H1 (cell line): ENCODE measurements at regions not wholly inside any gene's neighbourhood (a gene's known extent, or its start where the extent isn't known, plus 50 kb on each side); places are given as distances from the start of the nearest gene placed in this dataset.

ENCODE experiments used
- CTCF ChIA-PET: fragments of 300-600 bp; sonication (Branson Sonifier 250); formaldehyde crosslinking; loops from one replicate; lab custom pipeline; 2021; ENCODE audit not compliant: partially characterized antibody; lab: Charles Lee
- POLR2A ChIA-PET: fragments of 300-600 bp; sonication (Branson Sonifier 250); formaldehyde crosslinking; loops from one replicate; lab custom pipeline; 2021; ENCODE audit warnings: inconsistent platforms; ENCODE audit not compliant: partially characterized antibody; lab: Charles Lee
- DNase-seq, 2 experiments: peaks; one replicate each; pipeline versions ENCODE4 v3.0.0 to v3.0.0-alpha.2; 2010 to 2022; ENCODE audit warnings: low spot score in 2 of 2, low read depth in 1 of 2, mixed read lengths in 1 of 2
- FAIRE-seq: peaks from 2 replicates; lab custom pipeline; 2011; peaks lifted over from hg19 to GRCh38; lab: Jason Lieb, UNC
- H2AFZ ChIP-seq: 2 replicates; pipeline ENCODE4 v1.8.1; 2012; ENCODE audit warnings: low read length, inconsistent platforms
- H2AK5ac ChIP-seq: 2 replicates; pipeline ENCODE4 v1.6.1; 2013; ENCODE audit warnings: low read depth, low read length
- H2BK120ac ChIP-seq: replicated peaks from 2 replicates; pipeline ENCODE3; 2013; ENCODE audit warnings: low read depth, low read length, inconsistent platforms
- H2BK12ac ChIP-seq: 2 replicates; pipeline ENCODE4 v1.6.1; 2013; ENCODE audit warnings: low read depth, low read length
- H2BK15ac ChIP-seq: 2 replicates; pipeline ENCODE4 v1.6.1; 2013; ENCODE audit warnings: low read length
- H2BK20ac ChIP-seq: 2 replicates; pipeline ENCODE4 v1.6.1; 2013; ENCODE audit warnings: low read length
- H2BK5ac ChIP-seq: 2 replicates; pipeline ENCODE4 v1.6.1; 2013; ENCODE audit warnings: low read depth, low read length
- H3K14ac ChIP-seq: 2 replicates; pipeline ENCODE4 v1.6.1; 2013; ENCODE audit warnings: inconsistent platforms; ENCODE audit not compliant: insufficient read length
- H3K18ac ChIP-seq: 2 replicates; pipeline ENCODE4 v1.6.1; 2013; ENCODE audit warnings: low read length; ENCODE audit errors: extremely low read depth
- H3K23ac ChIP-seq: 2 replicates; pipeline ENCODE4 v1.6.1; 2013; ENCODE audit warnings: inconsistent platforms; ENCODE audit not compliant: insufficient read length
- H3K23me2 ChIP-seq: 2 replicates; pipeline ENCODE4 v1.6.1; 2013; ENCODE audit warnings: low read depth, low read length
- H3K27ac ChIP-seq: 2 replicates; pipeline ENCODE4 v1.6.1; 2011; ENCODE audit warnings: low read depth, low read length, inconsistent platforms
- H3K27me3 ChIP-seq, 4 experiments: replicated peaks in 1 of 4; 1 replicate in 1 of 4; 2 replicates in 3 of 4; pipeline versions ENCODE4 v1.6.1 to v1.8.1; 2011 to 2013; ENCODE audit warnings: low read length in 3 of 4, mild to moderate bottlenecking in 3 of 4, inconsistent platforms in 2 of 4, mixed read lengths in 2 of 4, moderate library complexity in 1 of 4; ENCODE audit not compliant: control insufficient read depth in 3 of 4, insufficient read depth in 3 of 4; ENCODE audit errors: extremely low read depth in 1 of 4
- H3K36me3 ChIP-seq, 4 experiments: 2 replicates each; pipeline versions ENCODE4 v1.6.1 to v1.8.1; 2011 to 2013; ENCODE audit warnings: mild to moderate bottlenecking in 4 of 4, low read length in 3 of 4, moderate library complexity in 2 of 4, control low read depth in 1 of 4, inconsistent platforms in 1 of 4; ENCODE audit not compliant: insufficient read depth in 4 of 4, control insufficient read depth in 2 of 4
- H3K4ac ChIP-seq: replicated peaks from 2 replicates; pipeline ENCODE3; 2013; ENCODE audit warnings: low read length, low read depth, mixed read lengths, inconsistent platforms; ENCODE audit not compliant: insufficient read length
- H3K4me1 ChIP-seq, 4 experiments: replicated peaks in 1 of 4; 1 replicate in 1 of 4; 2 replicates in 3 of 4; pipeline versions ENCODE4 v1.6.1 to v1.8.1; 2011 to 2013; ENCODE audit warnings: low read length in 3 of 4, inconsistent platforms in 2 of 4, mixed read lengths in 1 of 4; ENCODE audit not compliant: insufficient read depth in 4 of 4, control insufficient read depth in 3 of 4
- H3K4me2 ChIP-seq, 2 experiments: 2 replicates each; pipeline versions ENCODE4 v1.6.1 to v1.8.1; 2011 to 2013; ENCODE audit warnings: low read depth in 2 of 2, low read length in 2 of 2, control low read depth in 1 of 2, inconsistent platforms in 1 of 2, mild to moderate bottlenecking in 1 of 2; ENCODE audit not compliant: insufficient read depth in 1 of 2
- H3K4me3 ChIP-seq, 4 experiments: fragments of 200-600, 300-600 bp in 1 of 4; sonication (generic), shearing (Covaris generic), sonication (Bioruptor Twin) in 1 of 4; 2 replicates each; pipeline versions ENCODE4 v1.5.1 to v1.8.1; 2011 to 2016; ENCODE audit warnings: low read length in 4 of 4, low read depth in 3 of 4, control low read depth in 2 of 4, inconsistent platforms in 2 of 4, mild to moderate bottlenecking in 2 of 4, mixed read lengths in 1 of 4, moderate library complexity in 1 of 4; ENCODE audit not compliant: insufficient read depth in 2 of 4; ENCODE audit errors: extremely low read depth in 1 of 4
- H3K56ac ChIP-seq: replicated peaks from 2 replicates; pipeline ENCODE3; 2013; ENCODE audit warnings: low read depth, mild to moderate bottlenecking, mixed read lengths, low read length, inconsistent platforms; ENCODE audit not compliant: insufficient read length
- H3K79me1 ChIP-seq: 2 replicates; pipeline ENCODE4 v1.6.1; 2013; ENCODE audit warnings: low read depth, low read length, control low read depth
- H3K79me2 ChIP-seq, 2 experiments: 2 replicates each; pipeline versions ENCODE4 v1.6.1 to v1.8.1; 2012 to 2013; ENCODE audit warnings: low read length in 2 of 2, mild to moderate bottlenecking in 2 of 2, inconsistent platforms in 1 of 2; ENCODE audit not compliant: insufficient read depth in 2 of 2, control insufficient read depth in 1 of 2
- H3K9ac ChIP-seq, 4 experiments: replicated peaks in 1 of 4; 1 replicate in 1 of 4; 2 replicates in 3 of 4; pipeline versions ENCODE4 v1.6.1 to v1.8.1; 2011 to 2013; ENCODE audit warnings: low read depth in 3 of 4, low read length in 3 of 4, control low read depth in 2 of 4, mild to moderate bottlenecking in 2 of 4, moderate library complexity in 2 of 4, inconsistent platforms in 1 of 4; ENCODE audit errors: extremely low read depth in 1 of 4
- H3K9me3 ChIP-seq, 2 experiments: 2 replicates each; pipeline versions ENCODE4 v1.6.1 to v1.8.1; 2012 to 2013; ENCODE audit warnings: mild to moderate bottlenecking in 2 of 2, moderate library complexity in 2 of 2, control low read depth in 1 of 2, inconsistent platforms in 1 of 2, low read depth in 1 of 2, low read length in 1 of 2, mixed read lengths in 1 of 2; ENCODE audit not compliant: insufficient read depth in 2 of 2
- H4K20me1 ChIP-seq, 2 experiments: replicated peaks in 1 of 2; 2 replicates each; pipeline versions ENCODE3 to v1.8.1; 2011 to 2013; ENCODE audit warnings: inconsistent platforms in 2 of 2, low read length in 2 of 2, mild to moderate bottlenecking in 1 of 2; ENCODE audit not compliant: insufficient read depth in 2 of 2, control insufficient read depth in 1 of 2
- H4K5ac ChIP-seq: 2 replicates; pipeline ENCODE4 v1.6.1; 2013; ENCODE audit warnings: low read length, low read depth, mixed read lengths, inconsistent platforms; ENCODE audit not compliant: insufficient read length
- H4K8ac ChIP-seq: 2 replicates; pipeline ENCODE4 v1.8.0; 2013; ENCODE audit warnings: mild to moderate bottlenecking, moderate library complexity, low read length, inconsistent platforms; ENCODE audit not compliant: insufficient read depth; ENCODE audit errors: extremely low read depth
- H4K91ac ChIP-seq: replicated peaks from 2 replicates; pipeline ENCODE3; 2013; ENCODE audit warnings: low read length, mixed read lengths, inconsistent platforms; ENCODE audit not compliant: insufficient read length
- ATF2 ChIP-seq: IDR thresholded peaks from 2 replicates; pipeline ENCODE4 v1.6.1; 2012; ENCODE audit warnings: low read length, inconsistent platforms
- BACH1 ChIP-seq: IDR thresholded peaks from 2 replicates; pipeline ENCODE4 v1.6.1; 2012; ENCODE audit warnings: low read length, improper control_type of control experiment
- CEBPB ChIP-seq: IDR thresholded peaks from 2 replicates; pipeline ENCODE4 v1.6.1; 2012; ENCODE audit warnings: low read depth, low read length
- HDAC6 ChIP-seq: IDR thresholded peaks from one replicate; pipeline ENCODE4 v1.7.1; 2012; ENCODE audit warnings: low read depth, mild to moderate bottlenecking, inconsistent platforms, low read length, moderate library complexity
- KDM4A ChIP-seq: IDR thresholded peaks from one replicate; pipeline ENCODE4 v1.7.1; 2012; ENCODE audit warnings: low read depth, mild to moderate bottlenecking, moderate library complexity, low read length, inconsistent platforms; ENCODE audit not compliant: severe bottlenecking
- NRF1 ChIP-seq: IDR thresholded peaks from 2 replicates; pipeline ENCODE4 v1.6.1; 2011; ENCODE audit warnings: mild to moderate bottlenecking, low read depth, low read length, improper control_type of control experiment
- SIN3A ChIP-seq, 2 experiments: IDR thresholded peaks in 1 of 2; conservative IDR thresholded peaks in 1 of 2; 2 replicates each; pipeline ENCODE4 v1.6.1; 2011 to 2012; ENCODE audit warnings: low read length in 2 of 2, improper control_type of control experiment in 1 of 2, low read depth in 1 of 2, mild to moderate bottlenecking in 1 of 2
- TBP ChIP-seq: IDR thresholded peaks from 2 replicates; pipeline ENCODE4 v1.6.1; 2011; ENCODE audit warnings: low read depth, low read length, improper control_type of control experiment
- WGBS, 2 experiments: shearing (Covaris generic) in 1 of 2; methylation state at CpG; one replicate each; pipeline versions ENCODE4 v1.1.6 to v1.1.7; 2013 to 2015; ENCODE audit warnings: low lambda C conversion rate in 2 of 2, mixed read lengths in 2 of 2, inconsistent platforms in 1 of 2, low coverage in 1 of 2, missing lambda C conversion rate in 1 of 2; ENCODE audit not compliant: insufficient replicate concordance in 2 of 2, insufficient coverage in 1 of 2, insufficient read length in 1 of 2; ENCODE audit errors: extremely low coverage in 1 of 2, missing lambda C conversion rate in 1 of 2; 5-methylcytosine and 5-hydroxymethylcytosine counted together

- Histone ChIP-seq H2BK20ac (no peak overlapping the region), H3K36me3 (no peaks in the 10 kb centered on the region), H3K4me1 (no peaks in the 10 kb centered on the region), H3K23me2 (no peaks in the 10 kb centered on the region), H4K8ac (no peak overlapping the region), H3K4me3 (no peak overlapping the region), H3K18ac (no peak overlapping the region), H2AK5ac (no peak overlapping the region), H2BK5ac (no peak overlapping the region), H2BK120ac (no peak overlapping the region), H4K5ac (no peak overlapping the region), H4K91ac (no peak overlapping the region), H4K20me1 (no peaks in the 10 kb centered on the region), H3K4ac (no peak overlapping the region), H2BK15ac (no peak overlapping the region), H2BK12ac (no peak overlapping the region), H3K4me2 (no peak overlapping the region), H3K14ac (no peak overlapping the region), H3K23ac (no peak overlapping the region), H3K27ac (no peak overlapping the region), H3K56ac (no peak overlapping the region)
- ChIA-PET POLR2A (no interaction called here), CTCF (interaction anchor here (0.9 to 1.4 kb wide), 2 partner anchors 55 to 113 kb away, joined by 3 to 4 read pairs; no protein-coding TSS in a partner anchor)
- 95% methylated on average over 4 of the region's 4 CpGs; no CpG with 5 or more reads in 1 of the 2 experiments for WGBS, 2 experiments
- no peak for DNase-seq
- TF ChIP-seq ATF2 (no peak), HDAC6 (no peak), SIN3A (conservative IDR thresholded peaks at IDR 0.05 in 1 of 2, IDR thresholded peaks at IDR 0.05 in 1 of 2; ENCODE audit: low read depth in 1 of 2, low read length in 2 of 2) (no peak), CEBPB (no peak), KDM4A (no peak), BACH1 (no peak), TBP (no peak), NRF1 (no peak)
- TF ChIP-seq, all 59 proteins: peak for 0
- no peaks in the 10 kb centered on the region for H3K79me1 ChIP-seq
- H3K9me3 ChIP-seq: no peaks in the 10 kb centered on the region
- no peak for FAIRE-seq
- no peak overlapping the region for H3K9ac ChIP-seq
- no peak overlapping the region for H2AFZ ChIP-seq
- H3K79me2 ChIP-seq: no peaks in the 10 kb centered on the region
- H3K27me3 ChIP-seq: peaks cover 0 to 1% (median 0%) of the 10 kb centered on the region in 4 experiments; a peak in 1 of 7 replicates
Measured at GRCh38 chr6:8651998-8652397, 216.7 kb upstream of the SLC35B3 start.
